ENCODE measurements at regions not wholly inside any gene's neighbourhood (a gene's known extent, or its start where the extent isn't known, plus 50 kb on each side); places are given as distances from the start of the nearest gene placed in this dataset.

DNA sequence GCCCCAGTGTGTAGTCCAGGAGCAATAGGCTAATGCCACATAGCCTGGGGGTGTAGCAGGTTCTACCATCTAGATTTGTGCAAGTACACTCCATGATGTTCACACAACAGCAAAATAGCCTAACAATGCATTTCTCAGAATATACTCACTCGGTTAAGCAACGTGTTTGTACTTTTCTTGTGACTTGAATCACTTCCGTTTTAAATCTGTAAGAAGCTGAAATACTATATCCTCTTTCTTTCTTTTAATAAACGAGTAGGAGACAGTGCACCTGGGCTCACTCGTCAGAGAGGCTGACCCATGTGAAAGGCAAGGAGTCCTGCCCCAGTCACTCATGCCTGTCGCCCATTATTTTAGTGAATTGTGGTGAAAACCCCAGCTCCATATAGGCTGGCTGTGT is 201.6 kb downstream of the FOXA2 start:
- Mint-ChIP-seq H3K36me3 (ENCODE audit: low read depth, unreplicated experiment) (no peaks in the 10 kb centered on the region), H3K4me1 (ENCODE audit: low read depth, unreplicated experiment) (peaks cover 26% of the 10 kb centered on the region), H3K9me3 (ENCODE audit: unreplicated experiment) (peaks cover 2% of the 10 kb centered on the region), H3K27ac (ENCODE audit: unreplicated experiment) (no peak overlapping the region), H3K4me3 (ENCODE audit: unreplicated experiment) (no peak overlapping the region), H3K27me3 (ENCODE audit: low read depth, unreplicated experiment) (peaks cover 24% of the 10 kb centered on the region)
- H3K4me2 ChIP-seq (ENCODE audit: low read length), result no peak overlapping the region
- H4K20me1 ChIP-seq (ENCODE audit: insufficient read depth, low read length), result no peaks in the 10 kb centered on the region
- no peaks in the 10 kb centered on the region for H3K4me1 ChIP-seq (ENCODE audit: insufficient read depth, low read length)
- no peak for FAIRE-seq
- H3K9ac ChIP-seq (ENCODE audit: low read length), result no peak overlapping the region
- no peak overlapping the region for H3K4me3 ChIP-seq (ENCODE audit: insufficient read depth, low read depth, low read length)
- no peak for DNase-seq (ENCODE audit: low read depth)
- no peak overlapping the region for H2AFZ ChIP-seq (ENCODE audit: low read depth, low read length)
- TF ChIP-seq CTCF (IDR thresholded peaks at IDR 0.05; ENCODE audit: insufficient read depth, low read depth, low read length), result no peak
- no peak for TF ChIP-seq EZH2 (IDR thresholded peaks at IDR 0.05; ENCODE audit: insufficient read depth, low read length)
- no peaks in the 10 kb centered on the region for H3K27me3 ChIP-seq (ENCODE audit: insufficient read depth, low read length)
- H3K27ac ChIP-seq (ENCODE audit: low read depth, low read length), result no peak overlapping the region
- H3K9me3 ChIP-seq (ENCODE audit: insufficient read depth, low read depth, low read length), result no peaks in the 10 kb centered on the region
- no peaks in the 10 kb centered on the region for H3K36me3 ChIP-seq (ENCODE audit: insufficient read depth, low read length)
- H3K79me2 ChIP-seq (ENCODE audit: insufficient read depth, low read length), result no peaks in the 10 kb centered on the region

DNA sequence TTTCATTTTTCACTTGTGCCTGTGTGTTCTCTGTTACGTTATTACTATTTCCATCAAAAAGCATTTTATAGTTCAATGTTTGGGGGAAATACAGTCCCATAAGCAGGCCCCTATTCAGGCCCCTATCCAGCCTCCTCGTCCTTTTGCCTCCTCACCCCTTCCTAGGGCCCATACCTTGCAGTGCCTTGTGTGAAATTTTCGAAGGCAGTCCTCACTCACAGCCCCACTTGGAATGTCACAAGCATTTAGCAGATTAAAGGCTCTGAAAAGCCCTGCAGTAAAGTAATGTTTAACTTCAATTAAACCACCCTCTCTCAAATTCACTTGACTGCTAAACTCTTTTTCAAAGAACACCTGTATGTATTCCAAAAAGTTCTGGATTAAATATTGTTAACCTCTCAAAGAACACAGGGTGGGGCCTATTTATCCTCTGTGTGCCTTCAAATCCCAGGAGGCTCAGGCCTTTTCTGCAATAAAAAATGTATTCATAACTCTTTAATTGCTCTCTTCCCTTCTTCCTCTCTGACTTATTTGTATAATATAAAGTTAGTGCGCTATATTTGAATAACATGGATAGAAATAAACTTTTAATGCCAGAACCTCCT is 202.5 kb downstream of the FOXA2 start:
- TF ChIP-seq EZH2 (IDR thresholded peaks at IDR 0.05; ENCODE audit: insufficient read depth, low read length) (no peak), CTCF (IDR thresholded peaks at IDR 0.05; ENCODE audit: insufficient read depth, low read depth, low read length) (no peak)
- no peak overlapping the region for H2AFZ ChIP-seq (ENCODE audit: low read depth, low read length)
- H3K27me3 ChIP-seq (ENCODE audit: insufficient read depth, low read length), result no peaks in the 10 kb centered on the region
- DNase-seq (ENCODE audit: low read depth), result no peak
- no peak overlapping the region for H3K4me3 Mint-ChIP-seq (ENCODE audit: unreplicated experiment)
- H4K20me1 ChIP-seq (ENCODE audit: insufficient read depth, low read length), result no peaks in the 10 kb centered on the region
- no peaks in the 10 kb centered on the region for H3K9me3 ChIP-seq (ENCODE audit: insufficient read depth, low read depth, low read length)
- H3K9me3 Mint-ChIP-seq (ENCODE audit: unreplicated experiment), result no peaks in the 10 kb centered on the region
- no peaks in the 10 kb centered on the region for H3K36me3 ChIP-seq (ENCODE audit: insufficient read depth, low read length)
- H3K27me3 Mint-ChIP-seq (ENCODE audit: low read depth, unreplicated experiment), result peaks cover 17% of the 10 kb centered on the region
- H3K4me1 ChIP-seq (ENCODE audit: insufficient read depth, low read length), result no peaks in the 10 kb centered on the region
- H3K79me2 ChIP-seq (ENCODE audit: insufficient read depth, low read length), result no peaks in the 10 kb centered on the region
- H3K9ac ChIP-seq (ENCODE audit: low read length), result no peak overlapping the region
- peaks cover 26% of the 10 kb centered on the region for H3K4me1 Mint-ChIP-seq (ENCODE audit: low read depth, unreplicated experiment)
- H3K36me3 Mint-ChIP-seq (ENCODE audit: low read depth, unreplicated experiment), result no peaks in the 10 kb centered on the region
- no peak overlapping the region for H3K4me3 ChIP-seq (ENCODE audit: insufficient read depth, low read depth, low read length)
- H3K4me2 ChIP-seq (ENCODE audit: low read length), result no peak overlapping the region
- no peak overlapping the region for H3K27ac Mint-ChIP-seq (ENCODE audit: unreplicated experiment)
- H3K27ac ChIP-seq (ENCODE audit: low read depth, low read length), result no peak overlapping the region
- FAIRE-seq, result no peak

DNA sequence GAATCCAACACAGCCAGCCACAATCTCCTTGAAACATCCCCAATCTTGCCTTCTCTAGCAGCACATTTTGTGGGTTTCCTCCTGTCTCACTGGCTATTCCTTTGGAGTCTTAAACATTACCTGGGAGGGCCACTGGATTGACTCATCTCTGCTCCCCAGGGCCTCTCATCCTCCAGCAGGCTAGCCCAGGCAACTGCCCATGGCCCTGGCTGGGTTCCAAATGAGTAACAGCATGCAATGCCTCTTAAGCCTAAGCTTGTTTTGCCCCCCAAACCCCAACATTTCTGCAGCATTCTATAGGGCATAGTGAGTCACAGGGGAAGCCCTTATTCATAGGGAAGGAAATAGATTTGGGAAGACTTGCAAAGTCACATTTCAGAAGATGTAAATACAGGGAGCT is 204.9 kb downstream of the FOXA2 start:
- Histone ChIP-seq H4K20me1 (ENCODE audit: insufficient read depth, low read length) (no peaks in the 10 kb centered on the region), H3K4me1 (ENCODE audit: insufficient read depth, low read length) (peaks cover 5% of the 10 kb centered on the region), H3K9ac (ENCODE audit: low read length) (no peak overlapping the region), H2AFZ (ENCODE audit: low read depth, low read length) (no peak overlapping the region), H3K9me3 (ENCODE audit: insufficient read depth, low read depth, low read length) (no peaks in the 10 kb centered on the region), H3K27me3 (ENCODE audit: insufficient read depth, low read length) (no peaks in the 10 kb centered on the region), H3K4me2 (ENCODE audit: low read length) (peak overlapping the region; percentile 24), H3K27ac (ENCODE audit: low read depth, low read length) (no peak overlapping the region), H3K79me2 (ENCODE audit: insufficient read depth, low read length) (no peaks in the 10 kb centered on the region), H3K4me3 (ENCODE audit: insufficient read depth, low read depth, low read length) (no peak overlapping the region), H3K36me3 (ENCODE audit: insufficient read depth, low read length) (no peaks in the 10 kb centered on the region)
- TF ChIP-seq CTCF (IDR thresholded peaks at IDR 0.05; ENCODE audit: insufficient read depth, low read depth, low read length) (no peak), EZH2 (IDR thresholded peaks at IDR 0.05; ENCODE audit: insufficient read depth, low read length) (no peak)
- DNase-seq (ENCODE audit: low read depth), result peak; percentile 25
- H3K4me3 Mint-ChIP-seq (ENCODE audit: unreplicated experiment), result no peak overlapping the region
- H3K27me3 Mint-ChIP-seq (ENCODE audit: low read depth, unreplicated experiment), result peaks cover 3% of the 10 kb centered on the region
- H3K27ac Mint-ChIP-seq (ENCODE audit: unreplicated experiment), result peak overlapping the region; percentile 63
- H3K36me3 Mint-ChIP-seq (ENCODE audit: low read depth, unreplicated experiment), result no peaks in the 10 kb centered on the region
- H3K4me1 Mint-ChIP-seq (ENCODE audit: low read depth, unreplicated experiment), result peaks cover 44% of the 10 kb centered on the region
- H3K9me3 Mint-ChIP-seq (ENCODE audit: unreplicated experiment), result no peaks in the 10 kb centered on the region
- no peak for FAIRE-seq

Data from astrocyte (in vitro differentiated cells and primary cell).